ENCODE measurements at regions not wholly inside any gene's neighbourhood (a gene's known extent, or its start where the extent isn't known, plus 50 kb on each side); places are given as distances from the start of the nearest gene placed in this dataset.
"Not testable (repeated sequence)": the region's sequence is repeated elsewhere in the genome, so short reads cannot be mapped to it uniquely, and the experiment has no call there.

- DNase-seq (ENCODE audit: extremely low read depth, low read depth): no peak
Measured at GRCh38 chr10:53441843-53442242, 669.3 kb upstream of the MBL2 start.

GRCh38 chr10:53440601-53441000, 668.0 kb upstream of the MBL2 start:
- DNase-seq (ENCODE audit: extremely low read depth, low read depth): no peak

- DNase-seq (ENCODE audit: extremely low read depth, low read depth): not testable (repeated sequence)
Measured at GRCh38 chr10:53439075-53439474, 666.5 kb upstream of the MBL2 start.

- DNase-seq (ENCODE audit: extremely low read depth, low read depth): no peak
Measured at GRCh38 chr10:53434413-53434812, 661.8 kb upstream of the MBL2 start.

GRCh38 chr10:53432035-53432434, 659.5 kb upstream of the MBL2 start:
- no peak for DNase-seq (ENCODE audit: extremely low read depth, low read depth)

GRCh38 chr10:53430974-53431373, 658.4 kb upstream of the MBL2 start:
- DNase-seq (ENCODE audit: extremely low read depth, low read depth): no peak

GRCh38 chr10:53430127-53430891, 657.7 kb upstream of the MBL2 start:
- no peak for DNase-seq (ENCODE audit: extremely low read depth, low read depth)

- no peak for DNase-seq (ENCODE audit: extremely low read depth, low read depth)
Measured at GRCh38 chr10:53422223-53422888, 649.8 kb upstream of the MBL2 start.

GRCh38 chr10:53412651-53413050, 640.1 kb upstream of the MBL2 start:
- DNase-seq (ENCODE audit: extremely low read depth, low read depth): no peak

- DNase-seq (ENCODE audit: extremely low read depth, low read depth): no peak
Measured at GRCh38 chr10:53406532-53406931, 633.9 kb upstream of the MBL2 start.

GRCh38 chr10:53403688-53404087, 631.1 kb upstream of the MBL2 start:
- no peak for DNase-seq (ENCODE audit: extremely low read depth, low read depth)

GRCh38 chr10:53402594-53402993, 630.0 kb upstream of the MBL2 start:
- DNase-seq (ENCODE audit: extremely low read depth, low read depth): no peak

- no peak for DNase-seq (ENCODE audit: extremely low read depth, low read depth)
Measured at GRCh38 chr10:53401536-53401935, 629.0 kb upstream of the MBL2 start.

GRCh38 chr10:53396876-53397275, 624.3 kb upstream of the MBL2 start:
- DNase-seq (ENCODE audit: extremely low read depth, low read depth): no peak

- DNase-seq (ENCODE audit: extremely low read depth, low read depth): no peak
Measured at GRCh38 chr10:53395449-53395848, 622.9 kb upstream of the MBL2 start.

GRCh38 chr10:53387562-53387961, 615.0 kb upstream of the MBL2 start:
- DNase-seq (ENCODE audit: extremely low read depth, low read depth): no peak

- no peak for DNase-seq (ENCODE audit: extremely low read depth, low read depth)
Measured at GRCh38 chr10:53382543-53382942, 610.0 kb upstream of the MBL2 start.

GRCh38 chr10:53379956-53380355, 607.4 kb upstream of the MBL2 start:
- no peak for DNase-seq (ENCODE audit: extremely low read depth, low read depth)

- DNase-seq (ENCODE audit: extremely low read depth, low read depth): no peak
Measured at GRCh38 chr10:53370347-53370746, 597.8 kb upstream of the MBL2 start.

- DNase-seq (ENCODE audit: extremely low read depth, low read depth): no peak
Measured at GRCh38 chr10:53361936-53362335, 589.4 kb upstream of the MBL2 start.

GRCh38 chr10:53361281-53361680, 588.7 kb upstream of the MBL2 start:
- no peak for DNase-seq (ENCODE audit: extremely low read depth, low read depth)

- DNase-seq (ENCODE audit: extremely low read depth, low read depth): not testable (repeated sequence)
Measured at GRCh38 chr10:53358978-53359377, 586.4 kb upstream of the MBL2 start.
